NCI-H1694 (cell line): ENCODE measurements at regions not wholly inside any gene's neighbourhood (a gene's known extent, or its start where the extent isn't known, plus 50 kb on each side); places are given as distances from the start of the nearest gene placed in this dataset.
A peak's percentile ranks its signal among the peaks of the same experiment; 100 is the strongest.

Experiments
- DNase-seq: peaks from one replicate; lab custom pipeline; 2025; lab: John Stamatoyannopoulos, UW

DNA sequence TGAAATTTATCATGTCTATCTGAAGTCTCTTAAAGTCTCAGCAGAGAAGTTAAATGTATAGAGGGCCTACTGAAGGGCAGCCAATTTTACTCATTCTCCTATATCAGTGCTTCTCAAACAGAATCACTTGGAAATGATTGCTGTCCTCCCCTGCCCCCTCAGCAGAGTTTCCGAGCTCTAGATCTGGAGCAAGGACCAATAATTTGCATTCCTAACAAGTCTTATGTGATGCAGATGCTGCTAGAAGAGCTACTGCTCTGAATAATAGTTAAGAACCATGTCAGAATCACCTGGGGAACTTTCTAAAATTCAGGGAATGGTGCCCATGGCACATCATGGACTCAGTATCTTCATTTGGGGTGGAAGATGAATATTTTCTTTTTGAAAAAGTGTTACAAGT lies 105.6 kb upstream of the EPHA4 start:
- DNase-seq, result no peak

DNA sequence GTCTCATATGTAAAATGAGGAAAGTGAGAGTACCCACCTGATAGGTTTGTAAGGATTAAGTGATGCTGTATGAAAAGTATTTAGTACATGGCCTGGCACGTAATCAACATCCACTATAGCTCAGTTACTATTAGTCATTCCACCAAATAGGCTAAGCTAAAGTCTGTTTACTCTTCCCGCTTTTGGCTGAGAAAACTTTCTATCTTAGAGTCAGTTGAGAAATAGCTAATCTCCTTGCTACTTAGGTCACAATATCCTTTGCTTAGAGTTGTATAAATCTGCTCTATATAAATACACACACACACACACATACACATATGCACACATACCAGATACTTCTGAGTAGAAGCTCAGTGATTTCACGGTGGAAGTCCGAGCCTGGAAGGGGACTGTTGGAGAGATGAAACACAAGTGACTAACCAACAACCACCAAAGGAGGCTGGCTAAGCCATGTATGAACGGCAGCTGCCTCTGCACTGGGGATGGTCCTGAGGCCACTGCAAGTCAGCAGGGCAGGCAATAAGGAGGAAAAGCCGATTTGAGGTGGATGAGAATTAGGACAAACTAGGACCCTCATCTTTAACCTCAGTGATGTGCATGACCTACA lies 104.6 kb upstream of the EPHA4 start:
- no peak for DNase-seq

DNA sequence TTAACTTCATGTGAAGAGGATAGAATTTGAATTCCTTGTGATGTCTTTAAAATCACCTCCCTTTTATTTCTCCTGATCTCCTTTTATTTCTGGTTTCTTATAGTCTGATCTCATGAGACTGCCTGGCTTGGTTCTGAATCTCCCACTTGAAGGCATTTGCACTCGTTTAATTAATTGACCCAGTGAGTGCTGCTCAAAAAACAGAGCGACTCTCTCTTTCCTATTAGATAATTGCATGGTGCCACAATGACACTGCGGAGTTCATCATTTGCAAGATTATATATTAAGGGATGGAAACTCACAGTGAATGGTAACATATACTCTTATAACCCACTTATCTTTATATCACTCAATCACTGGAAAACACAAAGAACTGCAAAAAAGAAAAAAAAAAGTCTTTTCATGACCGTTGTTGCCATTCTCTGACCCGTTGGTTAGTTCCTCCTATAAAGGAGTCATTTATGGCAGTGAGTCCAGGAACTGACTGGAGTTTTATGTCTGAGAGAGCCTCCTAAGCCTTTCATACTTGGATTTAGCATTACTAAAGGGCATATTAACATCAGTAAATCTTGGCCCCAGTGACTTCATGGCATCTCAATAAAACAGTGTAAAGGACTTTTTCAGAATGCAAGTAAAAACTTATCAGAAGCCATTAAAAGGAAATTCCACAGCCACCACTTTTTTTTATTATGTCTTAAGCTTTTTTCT lies 103.3 kb upstream of the EPHA4 start:
- no peak for DNase-seq

DNA sequence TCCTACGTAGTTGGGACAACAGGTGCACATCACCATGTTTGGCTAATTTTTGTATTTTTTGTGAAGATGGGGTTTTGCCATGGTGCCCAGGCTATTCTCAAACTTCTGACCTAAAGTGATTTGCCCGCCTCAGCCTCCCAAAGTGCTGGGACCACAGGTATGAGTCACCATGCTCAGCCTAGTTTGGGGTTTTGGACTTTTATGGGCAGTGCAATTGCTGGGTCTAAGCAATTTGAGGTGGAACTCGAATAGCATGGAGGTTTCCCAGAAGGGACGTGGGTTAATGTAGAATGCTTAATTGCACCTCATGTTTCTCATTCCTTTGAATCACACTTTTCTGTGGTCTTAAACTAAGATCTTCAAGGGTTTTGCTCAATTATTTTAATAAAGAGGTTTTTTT lies 102.3 kb upstream of the EPHA4 start:
- no peak for DNase-seq

DNA sequence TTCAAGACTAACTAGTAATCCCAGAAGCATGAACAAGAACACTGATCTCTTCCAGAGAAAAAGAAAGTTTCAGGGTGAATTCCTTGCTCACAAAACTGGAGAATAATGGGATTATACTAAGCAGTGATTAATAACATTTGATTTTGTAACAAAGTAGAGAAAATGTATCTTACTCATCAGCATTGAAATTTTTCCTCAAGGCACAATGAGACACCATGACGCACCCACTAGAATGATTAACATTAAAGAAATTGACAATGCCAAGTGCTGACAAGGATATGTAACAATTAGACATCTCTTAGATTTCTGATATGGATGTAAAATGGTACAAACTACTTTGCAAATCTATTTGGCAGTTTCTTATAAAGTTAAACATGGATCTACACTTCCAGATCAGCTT lies 101.1 kb upstream of the EPHA4 start:
- DNase-seq, result no peak

DNA sequence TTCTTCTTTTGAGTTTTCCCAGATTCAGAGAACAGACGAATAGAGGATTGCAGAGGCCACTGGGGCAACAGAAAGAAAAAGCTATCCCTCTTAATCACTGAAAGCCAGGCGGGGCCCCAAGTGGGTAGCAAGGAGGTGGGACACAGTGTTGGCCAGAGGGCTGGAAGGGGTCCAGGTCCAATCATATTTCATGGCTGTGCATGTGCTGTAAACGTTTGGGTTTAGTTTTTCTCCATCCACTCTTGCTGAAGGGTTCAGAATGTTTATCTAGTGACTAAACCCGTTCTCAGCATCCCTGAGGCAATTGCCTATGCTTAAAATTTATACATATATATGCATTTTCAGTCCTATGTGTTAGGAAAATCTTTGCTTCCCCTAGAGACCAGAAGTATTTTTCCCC lies 99.4 kb upstream of the EPHA4 start:
- DNase-seq, result no peak

DNA sequence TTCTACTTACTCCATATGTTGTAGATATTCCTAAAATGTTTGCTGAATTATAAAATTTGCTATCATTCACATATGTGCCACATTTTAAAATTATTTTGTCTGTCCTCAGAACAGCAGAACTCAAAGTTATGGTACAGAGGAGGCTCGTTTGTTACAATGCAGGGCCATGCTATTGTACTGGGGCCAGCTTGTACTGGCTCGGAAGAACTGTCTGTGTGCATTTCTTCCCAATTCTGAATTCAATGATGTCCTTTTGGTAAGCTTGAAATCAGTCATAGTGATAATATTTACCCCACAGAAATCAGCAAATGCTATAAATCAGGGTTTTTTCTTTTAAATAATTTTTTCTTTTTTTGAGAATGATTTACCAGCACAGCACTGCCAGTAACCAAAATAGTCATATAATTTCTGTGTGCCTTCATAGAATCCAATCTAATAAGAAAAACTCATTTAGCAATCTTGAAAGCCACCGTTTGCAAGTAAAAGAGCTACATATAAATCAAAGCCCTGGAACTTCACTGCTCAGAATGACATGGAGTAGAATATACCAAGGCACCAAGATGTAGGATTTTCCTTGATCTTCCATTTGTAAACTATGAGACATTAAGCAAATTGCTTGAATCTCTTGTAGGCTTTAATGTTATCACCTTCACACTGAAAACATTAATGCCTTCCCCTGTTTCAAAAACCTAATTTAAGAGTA lies 90.7 kb upstream of the EPHA4 start:
- no peak for DNase-seq

DNA sequence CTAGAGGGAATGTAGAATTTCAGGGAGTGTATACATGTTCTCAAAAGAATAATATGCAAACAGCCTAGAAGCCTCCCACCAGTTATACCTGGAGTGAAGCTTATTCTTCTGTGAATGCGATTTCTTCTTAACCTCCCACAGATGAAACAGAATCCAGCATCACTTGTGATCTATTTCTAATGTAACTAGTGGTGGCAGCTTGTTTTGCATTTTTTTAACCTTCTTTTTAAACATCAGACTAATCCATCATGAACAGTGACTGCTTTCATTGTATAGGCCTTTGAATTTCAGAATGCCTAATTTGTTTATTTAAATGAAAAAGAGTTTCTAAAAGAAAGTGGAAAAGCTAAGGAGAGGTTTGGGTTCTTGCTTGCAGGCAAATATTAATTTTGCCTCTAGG lies 85.7 kb upstream of the EPHA4 start:
- no peak for DNase-seq

DNA sequence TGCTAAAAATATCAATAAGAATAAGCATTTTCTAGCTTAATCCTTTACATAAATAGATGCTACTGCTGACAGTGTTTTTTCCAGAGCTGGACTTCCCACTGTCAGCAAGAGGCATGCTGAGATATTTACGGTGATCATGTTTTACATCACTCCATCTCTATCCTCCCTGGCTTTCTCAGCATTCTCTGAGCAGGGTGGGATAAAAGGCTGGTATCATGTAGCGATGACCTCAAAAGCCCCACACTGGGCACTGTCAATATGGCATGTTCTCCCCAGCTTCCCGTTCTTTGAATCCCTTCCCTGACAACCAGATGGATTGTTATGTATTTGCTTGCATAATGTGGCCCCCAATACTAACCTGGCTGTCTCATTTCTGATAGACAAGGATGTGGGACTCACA lies 83.2 kb upstream of the EPHA4 start:
- DNase-seq, result no peak

DNA sequence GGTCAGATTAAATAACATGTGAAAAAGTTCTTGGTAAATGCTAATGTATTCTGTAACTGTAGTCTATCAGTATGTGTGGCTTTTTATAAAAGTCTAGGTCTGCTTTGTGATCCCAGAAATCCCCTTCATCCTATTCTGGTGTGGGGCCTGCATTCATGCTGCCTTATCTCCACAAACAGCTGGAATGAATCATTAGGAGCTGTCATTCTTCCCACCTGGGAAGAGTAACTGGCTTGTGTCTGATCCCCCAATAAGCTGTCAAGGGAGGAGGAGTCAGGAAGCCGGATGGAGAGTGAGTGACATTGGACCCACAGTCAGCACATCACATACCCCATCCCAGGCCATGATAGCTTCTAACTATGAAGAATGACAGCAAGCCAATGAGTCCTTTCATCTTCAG lies 81.1 kb upstream of the EPHA4 start:
- no peak for DNase-seq

DNA sequence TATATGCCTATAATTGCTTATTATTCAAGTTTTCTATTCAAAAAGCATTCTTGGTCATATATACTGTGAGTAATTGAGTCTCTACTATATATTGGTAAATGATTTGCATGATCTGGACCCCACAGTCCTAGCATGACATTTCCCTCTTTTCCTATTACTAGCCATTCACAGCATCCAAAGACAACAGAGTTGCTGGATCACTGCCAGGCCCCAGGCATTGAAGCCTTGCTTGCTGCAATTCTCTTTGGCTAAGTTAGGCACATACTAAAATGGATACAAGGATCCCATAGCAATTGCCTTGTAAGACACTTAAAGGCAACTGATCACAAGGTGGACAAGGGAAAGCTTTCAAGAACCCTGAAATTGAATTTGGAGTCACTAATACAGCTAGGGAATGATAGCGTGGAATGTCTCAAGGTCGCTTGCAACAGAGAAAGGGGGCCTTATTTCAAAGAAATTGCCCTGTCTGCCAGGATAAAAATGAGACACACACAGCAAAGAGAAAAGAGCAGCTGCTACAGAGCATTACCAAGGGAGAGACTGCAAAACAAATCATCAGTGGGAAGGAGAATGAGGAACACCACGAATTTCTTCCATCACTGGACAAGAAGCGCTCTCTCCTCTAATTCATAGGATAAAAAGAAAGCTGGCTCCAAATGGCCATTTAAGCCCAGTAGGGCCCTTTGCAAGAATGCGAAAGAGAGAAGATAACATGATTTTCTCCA lies 77.1 kb upstream of the EPHA4 start:
- peak; percentile 12 for DNase-seq

DNA sequence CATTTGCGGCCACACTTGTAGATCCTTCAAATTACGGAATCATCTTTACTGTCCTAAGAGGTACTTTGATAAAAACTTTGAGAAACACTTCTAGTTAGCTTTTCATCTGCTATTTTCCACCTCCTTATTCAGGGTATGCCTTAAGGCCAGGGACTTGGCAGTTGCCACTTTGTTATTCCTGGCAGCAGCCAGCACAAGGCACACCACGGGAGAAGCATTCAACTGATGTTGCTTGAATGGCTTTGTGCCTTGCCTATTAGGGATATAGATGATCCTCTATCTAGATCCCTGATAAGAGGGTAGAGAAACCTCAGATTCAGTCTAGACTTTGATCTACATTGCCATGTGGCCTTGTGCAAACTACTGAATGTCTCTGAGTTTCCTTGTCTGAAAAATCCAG lies 70.3 kb upstream of the EPHA4 start:
- DNase-seq, result no peak

DNA sequence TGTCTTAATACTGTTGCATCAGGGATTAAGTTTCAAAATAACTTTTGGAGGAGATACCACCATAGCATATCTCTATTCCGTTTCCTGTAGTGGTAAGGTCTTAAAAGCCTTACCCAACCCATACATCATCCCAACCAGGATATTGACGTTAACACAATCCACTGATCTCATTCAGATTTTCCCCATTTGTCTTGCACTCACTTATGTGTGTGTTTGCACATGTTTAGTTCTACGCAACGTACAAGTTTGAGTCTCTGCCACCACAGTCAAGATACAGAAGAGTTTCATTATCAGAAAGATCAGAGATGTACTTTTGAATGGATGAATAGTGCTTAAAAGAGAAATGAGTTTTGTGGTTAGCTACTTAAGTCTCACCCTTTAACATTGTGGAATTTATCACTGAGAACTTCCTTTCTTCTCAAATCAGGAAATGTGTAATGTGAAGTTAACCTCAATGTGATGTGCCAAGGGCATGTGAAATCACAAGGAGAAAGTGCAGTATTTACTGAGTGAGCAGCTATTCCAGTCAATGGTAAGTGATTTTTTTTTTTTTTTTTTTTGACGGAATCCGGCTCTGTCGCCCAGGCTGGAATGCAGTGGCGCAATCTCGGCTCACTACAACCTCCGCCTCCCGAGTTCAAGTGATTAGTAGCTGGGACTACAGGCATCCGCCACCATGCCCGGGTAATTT lies 69.2 kb upstream of the EPHA4 start:
- no peak for DNase-seq

DNA sequence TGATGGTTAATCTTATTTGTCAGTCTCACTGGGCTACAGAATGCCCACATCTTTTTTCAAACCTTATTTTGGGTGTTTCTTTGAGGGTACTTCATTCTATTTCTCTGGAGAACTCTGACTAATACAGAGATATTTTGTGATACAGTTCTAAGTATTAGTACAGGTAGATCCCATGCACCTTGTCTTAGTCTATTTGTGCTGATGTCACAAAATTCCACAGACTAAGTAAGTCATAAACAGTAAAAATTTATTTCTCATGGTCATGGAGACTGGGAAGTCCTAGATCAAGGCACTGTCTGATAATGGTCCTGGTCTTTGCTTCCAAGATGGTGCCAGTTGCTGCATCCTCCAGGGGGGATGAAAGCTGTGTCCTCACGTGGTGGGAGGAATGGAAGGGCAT lies 68.6 kb upstream of the EPHA4 start:
- DNase-seq, result no peak

DNA sequence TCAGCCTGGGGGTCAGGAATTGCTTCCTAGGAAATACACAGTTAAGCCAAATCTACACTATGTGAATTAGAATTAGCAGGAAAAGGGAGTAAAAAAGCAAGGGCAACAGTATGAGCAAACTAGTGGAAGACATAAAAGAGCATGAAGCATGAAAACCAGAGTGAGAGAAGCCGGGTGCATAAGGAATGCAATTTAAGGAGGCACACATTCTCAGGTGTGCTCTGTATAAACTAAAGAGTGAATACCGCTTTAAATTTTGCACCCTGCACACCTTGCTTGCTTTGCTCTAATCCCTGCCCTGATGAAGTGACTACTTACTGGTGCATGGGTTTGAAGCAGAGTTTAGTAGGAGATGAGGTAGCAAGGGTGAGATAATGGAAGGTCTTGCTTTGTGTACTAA lies 65.7 kb upstream of the EPHA4 start:
- no peak for DNase-seq

DNA sequence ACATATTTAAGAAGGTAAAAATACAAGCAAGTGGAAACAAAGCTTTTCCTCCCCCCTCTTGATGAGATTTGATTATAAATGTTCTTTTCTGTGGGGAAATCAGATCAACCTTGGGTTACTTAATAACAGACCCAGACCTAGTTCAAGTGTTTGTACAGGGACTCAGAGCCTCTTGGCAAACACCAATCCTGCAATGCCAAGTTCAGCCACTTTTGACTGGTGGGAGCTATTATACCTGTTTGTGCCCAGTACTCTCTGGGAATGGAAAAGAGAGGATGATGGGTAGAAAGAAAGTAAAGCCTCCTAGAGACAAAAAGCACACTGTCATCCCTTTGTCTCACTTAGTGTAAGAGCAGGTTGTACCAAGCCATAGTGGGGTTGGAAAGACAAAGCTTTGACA lies 63.8 kb upstream of the EPHA4 start:
- no peak for DNase-seq

DNA sequence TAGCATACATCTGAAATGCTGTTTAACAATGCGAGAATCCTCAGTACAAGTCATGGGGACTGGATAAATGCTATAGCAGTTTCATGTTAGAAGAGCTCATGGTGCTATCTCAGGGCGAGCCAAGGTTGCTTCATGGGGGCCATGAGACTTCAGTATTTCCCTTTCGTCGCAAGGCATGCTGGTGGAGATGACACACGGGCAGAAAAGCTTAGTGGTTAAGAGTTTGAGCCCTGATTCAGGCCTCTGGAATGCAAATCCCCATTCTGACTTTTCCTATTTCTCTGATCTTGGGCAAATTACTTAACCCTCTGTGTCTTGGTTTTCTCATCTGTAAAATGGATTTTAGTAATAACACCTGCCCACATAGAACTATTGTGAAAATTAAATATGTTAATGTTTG lies 57.4 kb upstream of the EPHA4 start:
- DNase-seq, result no peak

DNA sequence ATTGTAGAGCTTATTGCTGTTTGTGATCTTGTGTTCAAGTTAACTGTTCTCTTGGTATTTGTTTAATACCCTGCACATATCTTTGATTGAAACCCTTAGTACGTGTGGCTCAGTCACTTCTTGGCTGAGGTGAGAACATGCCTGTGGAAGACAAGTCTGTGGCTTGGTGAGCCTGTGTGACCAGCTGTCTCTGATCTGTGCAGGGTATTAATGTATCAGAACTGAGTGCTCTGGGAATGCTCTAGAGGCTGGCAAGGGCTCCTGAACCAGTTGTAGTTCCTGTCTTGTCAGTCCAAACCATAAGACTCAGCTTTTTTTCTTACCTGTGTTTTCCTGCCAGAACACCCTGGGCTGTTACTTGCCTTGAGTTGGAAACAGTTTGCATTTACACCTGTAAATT lies 52.4 kb upstream of the EPHA4 start:
- no peak for DNase-seq
